Breast epithelium (tissue), 3 donors: ENCODE measurements at regions not wholly inside any gene's neighbourhood (a gene's known extent, or its start where the extent isn't known, plus 50 kb on each side); places are given as distances from the start of the nearest gene placed in this dataset.

Experiments
- POLR2AphosphoS5 ChIP-seq, 3 donors: sonication (generic); formaldehyde crosslinking; IDR thresholded peaks; one replicate each; pipeline ENCODE4 v1.6.1; 2017; ENCODE audit warnings: antibody characterized with exemption in 3 of 3
- TF ChIP-seq, protein P1 (sequence below), 3 donors: fragments of 450-650 bp; IDR thresholded peaks; one replicate each; pipeline ENCODE4 v1.5.1; 2016 to 2017; ENCODE audit warnings: antibody characterized with exemption in 3 of 3, mild to moderate bottlenecking in 3 of 3, moderate library complexity in 3 of 3

DNA sequence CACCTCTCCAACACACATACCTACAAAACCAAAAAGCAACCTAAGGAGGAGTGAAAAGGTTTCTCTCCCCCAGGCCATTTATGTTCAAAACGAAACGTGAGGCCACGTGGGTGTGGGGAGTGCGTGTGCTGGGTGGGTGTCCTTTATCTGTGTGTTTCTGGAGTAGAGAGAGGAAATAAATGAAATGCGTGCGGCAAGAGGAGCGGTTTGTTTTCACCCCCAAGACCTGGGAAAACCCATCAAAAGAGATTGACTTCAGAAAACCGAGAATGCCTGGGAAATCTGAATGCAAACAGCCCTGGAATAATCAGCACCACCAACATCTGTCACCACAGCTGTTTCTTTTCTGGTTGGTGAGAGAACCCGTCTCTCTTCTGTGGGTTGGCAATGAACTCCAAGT, 137.4 kb downstream of the INSIG2 start:
- TF ChIP-seq, protein P1, sequence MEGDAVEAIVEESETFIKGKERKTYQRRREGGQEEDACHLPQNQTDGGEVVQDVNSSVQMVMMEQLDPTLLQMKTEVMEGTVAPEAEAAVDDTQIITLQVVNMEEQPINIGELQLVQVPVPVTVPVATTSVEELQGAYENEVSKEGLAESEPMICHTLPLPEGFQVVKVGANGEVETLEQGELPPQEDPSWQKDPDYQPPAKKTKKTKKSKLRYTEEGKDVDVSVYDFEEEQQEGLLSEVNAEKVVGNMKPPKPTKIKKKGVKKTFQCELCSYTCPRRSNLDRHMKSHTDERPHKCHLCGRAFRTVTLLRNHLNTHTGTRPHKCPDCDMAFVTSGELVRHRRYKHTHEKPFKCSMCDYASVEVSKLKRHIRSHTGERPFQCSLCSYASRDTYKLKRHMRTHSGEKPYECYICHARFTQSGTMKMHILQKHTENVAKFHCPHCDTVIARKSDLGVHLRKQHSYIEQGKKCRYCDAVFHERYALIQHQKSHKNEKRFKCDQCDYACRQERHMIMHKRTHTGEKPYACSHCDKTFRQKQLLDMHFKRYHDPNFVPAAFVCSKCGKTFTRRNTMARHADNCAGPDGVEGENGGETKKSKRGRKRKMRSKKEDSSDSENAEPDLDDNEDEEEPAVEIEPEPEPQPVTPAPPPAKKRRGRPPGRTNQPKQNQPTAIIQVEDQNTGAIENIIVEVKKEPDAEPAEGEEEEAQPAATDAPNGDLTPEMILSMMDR (IDR thresholded peaks at IDR 0.05) = no peak
- TF ChIP-seq POLR2AphosphoS5 (IDR thresholded peaks at IDR 0.05) = no peak
